ENCODE measurements at regions not wholly inside any gene's neighbourhood (a gene's known extent, or its start where the extent isn't known, plus 50 kb on each side); places are given as distances from the start of the nearest gene placed in this dataset.

GRCh38 chr4:30881985-30882384, 161.8 kb downstream of the PCDH7 start:
- DNase-seq (ENCODE audit: low spot score) = no peak
- Histone ChIP-seq H3K79me2 (ENCODE audit: low read depth) (no peaks in the 10 kb centered on the region), H4K20me1 (ENCODE audit: low read depth) (no peaks in the 10 kb centered on the region), H3K9ac (no peak overlapping the region), H3K27me3 (no peaks in the 10 kb centered on the region), H3K4me2 (no peak overlapping the region), H3K4me1 (no peaks in the 10 kb centered on the region), H3K9me3 (ENCODE audit: low read depth) (no peaks in the 10 kb centered on the region), H3K27ac (no peak overlapping the region), H3F3A (ENCODE audit: low read depth) (no peaks in the 10 kb centered on the region), H2AFZ (replicated peaks) (no peak overlapping the region), H3K4me3 (no peak overlapping the region), H3K36me3 (no peaks in the 10 kb centered on the region)
- Mint-ChIP-seq H3K36me3 (peaks cover 2% of the 10 kb centered on the region), H3K27ac (no peak overlapping the region), H3K9me3 (peaks cover 4% of the 10 kb centered on the region), H3K27me3 (ENCODE audit: insufficient read depth, low read depth) (no peaks in the 10 kb centered on the region), H3K4me1 (no peaks in the 10 kb centered on the region), H3K4me3 (no peak overlapping the region)
- no peak for TF ChIP-seq CTCF (IDR thresholded peaks at IDR 0.05)
- no peak for TF ChIP-seq EZH2phosphoT487 (IDR thresholded peaks at IDR 0.05)
- TF ChIP-seq EZH2 (IDR thresholded peaks at IDR 0.05) = no peak

GRCh38 chr4:30882443-30882842, 162.3 kb downstream of the PCDH7 start:
- no peak for TF ChIP-seq EZH2phosphoT487 (IDR thresholded peaks at IDR 0.05)
- TF ChIP-seq EZH2 (IDR thresholded peaks at IDR 0.05) = no peak
- TF ChIP-seq CTCF (IDR thresholded peaks at IDR 0.05) = no peak
- H3K27me3 Mint-ChIP-seq (ENCODE audit: insufficient read depth, low read depth) = no peaks in the 10 kb centered on the region
- Histone ChIP-seq H3K27me3 (no peaks in the 10 kb centered on the region), H3K9me3 (ENCODE audit: low read depth) (no peaks in the 10 kb centered on the region), H3K27ac (no peak overlapping the region), H3K36me3 (no peaks in the 10 kb centered on the region), H3F3A (ENCODE audit: low read depth) (no peaks in the 10 kb centered on the region), H3K9ac (no peak overlapping the region), H4K20me1 (ENCODE audit: low read depth) (no peaks in the 10 kb centered on the region), H3K4me1 (no peaks in the 10 kb centered on the region), H3K4me2 (no peak overlapping the region), H2AFZ (replicated peaks) (no peak overlapping the region), H3K4me3 (no peak overlapping the region), H3K79me2 (ENCODE audit: low read depth) (no peaks in the 10 kb centered on the region)
- no peak for DNase-seq (ENCODE audit: low spot score)
- H3K36me3 Mint-ChIP-seq = peaks cover 2% of the 10 kb centered on the region
- no peaks in the 10 kb centered on the region for H3K4me1 Mint-ChIP-seq
- no peak overlapping the region for H3K4me3 Mint-ChIP-seq
- H3K9me3 Mint-ChIP-seq = peaks cover 4% of the 10 kb centered on the region
- H3K27ac Mint-ChIP-seq = no peak overlapping the region

- no peak overlapping the region for H3K4me2 ChIP-seq
- H3K9ac ChIP-seq = no peak overlapping the region
- no peak for TF ChIP-seq EZH2phosphoT487 (IDR thresholded peaks at IDR 0.05)
- TF ChIP-seq EZH2 (IDR thresholded peaks at IDR 0.05) = no peak
- TF ChIP-seq CTCF (IDR thresholded peaks at IDR 0.05) = no peak
- no peaks in the 10 kb centered on the region for H3K36me3 ChIP-seq
- no peaks in the 10 kb centered on the region for H3K4me1 Mint-ChIP-seq
- no peaks in the 10 kb centered on the region for H3K27me3 ChIP-seq
- H3K4me3 ChIP-seq = no peak overlapping the region
- no peaks in the 10 kb centered on the region for H3K9me3 ChIP-seq (ENCODE audit: low read depth)
- no peak overlapping the region for H3K27ac Mint-ChIP-seq
- H3K4me3 Mint-ChIP-seq = no peak overlapping the region
- no peak overlapping the region for H2AFZ ChIP-seq (replicated peaks)
- H3K9me3 Mint-ChIP-seq = peaks cover 4% of the 10 kb centered on the region
- H3K27me3 Mint-ChIP-seq (ENCODE audit: insufficient read depth, low read depth) = no peaks in the 10 kb centered on the region
- peaks cover 2% of the 10 kb centered on the region for H3K36me3 Mint-ChIP-seq
- no peaks in the 10 kb centered on the region for H3F3A ChIP-seq (ENCODE audit: low read depth)
- H3K4me1 ChIP-seq = no peaks in the 10 kb centered on the region
- no peaks in the 10 kb centered on the region for H3K79me2 ChIP-seq (ENCODE audit: low read depth)
- H3K27ac ChIP-seq = no peak overlapping the region
- no peak for DNase-seq (ENCODE audit: low spot score)
- H4K20me1 ChIP-seq (ENCODE audit: low read depth) = no peaks in the 10 kb centered on the region
These were observed 163.0 kb downstream of the PCDH7 start for GRCh38 chr4:30882995-30883675.

Data from neural progenitor cell (in vitro differentiated cells).